GM18511 (cell line): ENCODE measurements at regions not wholly inside any gene's neighbourhood (a gene's known extent, or its start where the extent isn't known, plus 50 kb on each side); places are given as distances from the start of the nearest gene placed in this dataset.

Source experiments
- ATAC-seq: cut with Tn5 transposase; IDR thresholded peaks from one replicate; pipeline ENCODE4 v1.9.1; 2021; ENCODE audit warnings: mild to moderate bottlenecking, moderate library complexity; ENCODE audit not compliant: unreplicated experiment

- ATAC-seq, result no peak
Measured at GRCh38 chr4:187218705-187219245, 495.1 kb upstream of the FAT1 start.

GRCh38 chr4:187224560-187224959 is 500.9 kb upstream of the FAT1 start:
- ATAC-seq, result no peak

- no peak for ATAC-seq
Measured at GRCh38 chr4:187227907-187228704, 504.4 kb upstream of the FAT1 start.

GRCh38 chr4:187232196-187232595 is 508.5 kb upstream of the FAT1 start:
- no peak for ATAC-seq

GRCh38 chr4:187232796-187233195 is 509.1 kb upstream of the FAT1 start:
- no peak for ATAC-seq

GRCh38 chr4:187235456-187236170 is 512.0 kb upstream of the FAT1 start:
- no peak for ATAC-seq

- no peak for ATAC-seq
Measured at GRCh38 chr4:187236209-187236890, 512.7 kb upstream of the FAT1 start.

GRCh38 chr4:187238646-187239045 is 515.0 kb upstream of the FAT1 start:
- no peak for ATAC-seq

GRCh38 chr4:187251896-187252295 is 528.2 kb upstream of the FAT1 start:
- ATAC-seq, result no peak

- ATAC-seq, result no peak
Measured at GRCh38 chr4:187256897-187257296, 533.2 kb upstream of the FAT1 start.

GRCh38 chr4:187258651-187259401 is 535.2 kb upstream of the FAT1 start:
- ATAC-seq, result no peak

- ATAC-seq, result no peak
Measured at GRCh38 chr4:187268940-187269339, 545.3 kb upstream of the FAT1 start.

- no peak for ATAC-seq
Measured at GRCh38 chr4:187270154-187270553, 546.5 kb upstream of the FAT1 start.

GRCh38 chr4:187271848-187272247 is 548.2 kb upstream of the FAT1 start:
- ATAC-seq, result no peak

- no peak for ATAC-seq
Measured at GRCh38 chr4:187274153-187274552, 550.5 kb upstream of the FAT1 start.

GRCh38 chr4:187276736-187277408 is 553.2 kb upstream of the FAT1 start:
- no peak for ATAC-seq

GRCh38 chr4:187283201-187283955 is 559.7 kb upstream of the FAT1 start:
- no peak for ATAC-seq

- ATAC-seq, result no peak
Measured at GRCh38 chr4:187286525-187286924, 562.9 kb upstream of the FAT1 start.

- no peak for ATAC-seq
Measured at GRCh38 chr4:187289371-187289770, 565.7 kb upstream of the FAT1 start.

- ATAC-seq, result no peak
Measured at GRCh38 chr4:187294861-187295260, 571.2 kb upstream of the FAT1 start.
